H1 (cell line): ENCODE measurements at regions not wholly inside any gene's neighbourhood (a gene's known extent, or its start where the extent isn't known, plus 50 kb on each side); places are given as distances from the start of the nearest gene placed in this dataset.

Experiments used
- CTCF ChIA-PET: fragments of 300-600 bp; sonication (Branson Sonifier 250); formaldehyde crosslinking; loops from one replicate; lab custom pipeline; 2021; ENCODE audit not compliant: partially characterized antibody; lab: Charles Lee
- POLR2A ChIA-PET: fragments of 300-600 bp; sonication (Branson Sonifier 250); formaldehyde crosslinking; loops from one replicate; lab custom pipeline; 2021; ENCODE audit warnings: inconsistent platforms; ENCODE audit not compliant: partially characterized antibody; lab: Charles Lee
- DNase-seq, 2 experiments: peaks; one replicate each; pipeline versions ENCODE4 v3.0.0 to v3.0.0-alpha.2; 2010 to 2022; ENCODE audit warnings: low spot score in 2 of 2, low read depth in 1 of 2, mixed read lengths in 1 of 2
- FAIRE-seq: peaks from 2 replicates; lab custom pipeline; 2011; peaks lifted over from hg19 to GRCh38; lab: Jason Lieb, UNC
- H2AFZ ChIP-seq: 2 replicates; pipeline ENCODE4 v1.8.1; 2012; ENCODE audit warnings: low read length, inconsistent platforms
- H2AK5ac ChIP-seq: 2 replicates; pipeline ENCODE4 v1.6.1; 2013; ENCODE audit warnings: low read depth, low read length
- H2BK120ac ChIP-seq: replicated peaks from 2 replicates; pipeline ENCODE3; 2013; ENCODE audit warnings: low read depth, low read length, inconsistent platforms
- H2BK12ac ChIP-seq: 2 replicates; pipeline ENCODE4 v1.6.1; 2013; ENCODE audit warnings: low read depth, low read length
- H2BK15ac ChIP-seq: 2 replicates; pipeline ENCODE4 v1.6.1; 2013; ENCODE audit warnings: low read length
- H2BK20ac ChIP-seq: 2 replicates; pipeline ENCODE4 v1.6.1; 2013; ENCODE audit warnings: low read length
- H2BK5ac ChIP-seq: 2 replicates; pipeline ENCODE4 v1.6.1; 2013; ENCODE audit warnings: low read depth, low read length
- H3K14ac ChIP-seq: 2 replicates; pipeline ENCODE4 v1.6.1; 2013; ENCODE audit warnings: inconsistent platforms; ENCODE audit not compliant: insufficient read length
- H3K18ac ChIP-seq: 2 replicates; pipeline ENCODE4 v1.6.1; 2013; ENCODE audit warnings: low read length; ENCODE audit errors: extremely low read depth
- H3K23ac ChIP-seq: 2 replicates; pipeline ENCODE4 v1.6.1; 2013; ENCODE audit warnings: inconsistent platforms; ENCODE audit not compliant: insufficient read length
- H3K23me2 ChIP-seq: 2 replicates; pipeline ENCODE4 v1.6.1; 2013; ENCODE audit warnings: low read depth, low read length
- H3K27ac ChIP-seq: 2 replicates; pipeline ENCODE4 v1.6.1; 2011; ENCODE audit warnings: low read depth, low read length, inconsistent platforms
- H3K27me3 ChIP-seq, 4 experiments: replicated peaks in 1 of 4; 1 replicate in 1 of 4; 2 replicates in 3 of 4; pipeline versions ENCODE4 v1.6.1 to v1.8.1; 2011 to 2013; ENCODE audit warnings: low read length in 3 of 4, mild to moderate bottlenecking in 3 of 4, inconsistent platforms in 2 of 4, mixed read lengths in 2 of 4, moderate library complexity in 1 of 4; ENCODE audit not compliant: control insufficient read depth in 3 of 4, insufficient read depth in 3 of 4; ENCODE audit errors: extremely low read depth in 1 of 4
- H3K36me3 ChIP-seq, 4 experiments: 2 replicates each; pipeline versions ENCODE4 v1.6.1 to v1.8.1; 2011 to 2013; ENCODE audit warnings: mild to moderate bottlenecking in 4 of 4, low read length in 3 of 4, moderate library complexity in 2 of 4, control low read depth in 1 of 4, inconsistent platforms in 1 of 4; ENCODE audit not compliant: insufficient read depth in 4 of 4, control insufficient read depth in 2 of 4
- H3K4ac ChIP-seq: replicated peaks from 2 replicates; pipeline ENCODE3; 2013; ENCODE audit warnings: low read length, low read depth, mixed read lengths, inconsistent platforms; ENCODE audit not compliant: insufficient read length
- H3K4me1 ChIP-seq, 4 experiments: replicated peaks in 1 of 4; 1 replicate in 1 of 4; 2 replicates in 3 of 4; pipeline versions ENCODE4 v1.6.1 to v1.8.1; 2011 to 2013; ENCODE audit warnings: low read length in 3 of 4, inconsistent platforms in 2 of 4, mixed read lengths in 1 of 4; ENCODE audit not compliant: insufficient read depth in 4 of 4, control insufficient read depth in 3 of 4
- H3K4me2 ChIP-seq, 2 experiments: 2 replicates each; pipeline versions ENCODE4 v1.6.1 to v1.8.1; 2011 to 2013; ENCODE audit warnings: low read depth in 2 of 2, low read length in 2 of 2, control low read depth in 1 of 2, inconsistent platforms in 1 of 2, mild to moderate bottlenecking in 1 of 2; ENCODE audit not compliant: insufficient read depth in 1 of 2
- H3K4me3 ChIP-seq, 4 experiments: fragments of 200-600, 300-600 bp in 1 of 4; sonication (generic), shearing (Covaris generic), sonication (Bioruptor Twin) in 1 of 4; 2 replicates each; pipeline versions ENCODE4 v1.5.1 to v1.8.1; 2011 to 2016; ENCODE audit warnings: low read length in 4 of 4, low read depth in 3 of 4, control low read depth in 2 of 4, inconsistent platforms in 2 of 4, mild to moderate bottlenecking in 2 of 4, mixed read lengths in 1 of 4, moderate library complexity in 1 of 4; ENCODE audit not compliant: insufficient read depth in 2 of 4; ENCODE audit errors: extremely low read depth in 1 of 4
- H3K56ac ChIP-seq: replicated peaks from 2 replicates; pipeline ENCODE3; 2013; ENCODE audit warnings: low read depth, mild to moderate bottlenecking, mixed read lengths, low read length, inconsistent platforms; ENCODE audit not compliant: insufficient read length
- H3K79me1 ChIP-seq: 2 replicates; pipeline ENCODE4 v1.6.1; 2013; ENCODE audit warnings: low read depth, low read length, control low read depth
- H3K79me2 ChIP-seq, 2 experiments: 2 replicates each; pipeline versions ENCODE4 v1.6.1 to v1.8.1; 2012 to 2013; ENCODE audit warnings: low read length in 2 of 2, mild to moderate bottlenecking in 2 of 2, inconsistent platforms in 1 of 2; ENCODE audit not compliant: insufficient read depth in 2 of 2, control insufficient read depth in 1 of 2
- H3K9ac ChIP-seq, 4 experiments: replicated peaks in 1 of 4; 1 replicate in 1 of 4; 2 replicates in 3 of 4; pipeline versions ENCODE4 v1.6.1 to v1.8.1; 2011 to 2013; ENCODE audit warnings: low read depth in 3 of 4, low read length in 3 of 4, control low read depth in 2 of 4, mild to moderate bottlenecking in 2 of 4, moderate library complexity in 2 of 4, inconsistent platforms in 1 of 4; ENCODE audit errors: extremely low read depth in 1 of 4
- H3K9me3 ChIP-seq, 2 experiments: 2 replicates each; pipeline versions ENCODE4 v1.6.1 to v1.8.1; 2012 to 2013; ENCODE audit warnings: mild to moderate bottlenecking in 2 of 2, moderate library complexity in 2 of 2, control low read depth in 1 of 2, inconsistent platforms in 1 of 2, low read depth in 1 of 2, low read length in 1 of 2, mixed read lengths in 1 of 2; ENCODE audit not compliant: insufficient read depth in 2 of 2
- H4K20me1 ChIP-seq, 2 experiments: replicated peaks in 1 of 2; 2 replicates each; pipeline versions ENCODE3 to v1.8.1; 2011 to 2013; ENCODE audit warnings: inconsistent platforms in 2 of 2, low read length in 2 of 2, mild to moderate bottlenecking in 1 of 2; ENCODE audit not compliant: insufficient read depth in 2 of 2, control insufficient read depth in 1 of 2
- H4K5ac ChIP-seq: 2 replicates; pipeline ENCODE4 v1.6.1; 2013; ENCODE audit warnings: low read length, low read depth, mixed read lengths, inconsistent platforms; ENCODE audit not compliant: insufficient read length
- H4K8ac ChIP-seq: 2 replicates; pipeline ENCODE4 v1.8.0; 2013; ENCODE audit warnings: mild to moderate bottlenecking, moderate library complexity, low read length, inconsistent platforms; ENCODE audit not compliant: insufficient read depth; ENCODE audit errors: extremely low read depth
- H4K91ac ChIP-seq: replicated peaks from 2 replicates; pipeline ENCODE3; 2013; ENCODE audit warnings: low read length, mixed read lengths, inconsistent platforms; ENCODE audit not compliant: insufficient read length
- RAD21 ChIP-seq, 2 experiments: IDR thresholded peaks in 1 of 2; conservative IDR thresholded peaks in 1 of 2; 2 replicates each; pipeline ENCODE4 v1.6.1; 2011; ENCODE audit warnings: low read depth in 2 of 2, low read length in 2 of 2, improper control_type of control experiment in 1 of 2, inconsistent platforms in 1 of 2, mild to moderate bottlenecking in 1 of 2, moderate library complexity in 1 of 2
- SRF ChIP-seq: IDR thresholded peaks from 2 replicates; pipeline ENCODE4 v1.6.1; 2011; ENCODE audit warnings: mild to moderate bottlenecking, low read depth, low read length, moderate library complexity
- WGBS, 2 experiments: shearing (Covaris generic) in 1 of 2; methylation state at CpG; one replicate each; pipeline versions ENCODE4 v1.1.6 to v1.1.7; 2013 to 2015; ENCODE audit warnings: low lambda C conversion rate in 2 of 2, mixed read lengths in 2 of 2, inconsistent platforms in 1 of 2, low coverage in 1 of 2, missing lambda C conversion rate in 1 of 2; ENCODE audit not compliant: insufficient replicate concordance in 2 of 2, insufficient coverage in 1 of 2, insufficient read length in 1 of 2; ENCODE audit errors: extremely low coverage in 1 of 2, missing lambda C conversion rate in 1 of 2; 5-methylcytosine and 5-hydroxymethylcytosine counted together
- TF ChIP-seq, protein P1 (sequence below), 3 experiments: IDR thresholded peaks; 1 replicate in 2 of 3; 2 replicates in 1 of 3; pipeline versions ENCODE4 v1.5.1 to v1.6.1; 2011; ENCODE audit warnings: low read length in 3 of 3, mild to moderate bottlenecking in 3 of 3, inconsistent platforms in 2 of 3, low read depth in 1 of 3, moderate library complexity in 1 of 3; ENCODE audit not compliant: insufficient read depth in 1 of 3; ENCODE audit errors: control extremely low read depth in 1 of 3

DNA sequence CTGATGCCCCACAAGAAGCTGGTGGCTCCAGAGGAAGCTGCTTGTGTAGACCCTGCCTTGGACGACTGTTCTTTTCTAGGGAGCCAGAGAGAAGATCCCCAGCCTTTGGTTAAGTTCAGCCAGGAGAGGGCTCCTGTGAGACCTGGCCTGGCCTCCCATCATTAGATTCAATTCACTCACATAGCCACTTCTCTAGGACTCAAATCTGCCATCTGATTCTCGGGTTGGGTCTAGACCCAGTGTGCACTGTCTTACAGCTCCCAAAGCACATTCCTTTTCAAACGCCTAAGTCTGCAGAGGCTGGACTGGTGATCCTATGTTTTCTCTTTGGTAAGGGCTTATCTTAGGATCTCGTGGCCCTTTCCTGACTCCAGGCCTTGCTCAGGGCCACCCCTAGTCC lies 81.7 kb upstream of the NPHP3 start:
- Histone ChIP-seq H2AK5ac (no peak overlapping the region), H3K9me3 (no peaks in the 10 kb centered on the region), H4K20me1 (no peaks in the 10 kb centered on the region), H3K79me2 (no peaks in the 10 kb centered on the region), H3K79me1 (no peaks in the 10 kb centered on the region), H3K56ac (no peak overlapping the region), H2BK15ac (no peak overlapping the region), H3K4me2 (no peak overlapping the region), H3K36me3 (no peaks in the 10 kb centered on the region), H3K4me3 (no peak overlapping the region), H3K27me3 (no peaks in the 10 kb centered on the region), H3K14ac (no peak overlapping the region), H3K9ac (no peak overlapping the region), H3K4me1 (no peaks in the 10 kb centered on the region), H3K23me2 (no peaks in the 10 kb centered on the region), H2BK12ac (no peak overlapping the region), H4K5ac (no peak overlapping the region), H2AFZ (peak overlapping the region; percentile 56; the same call in 1 of the 2 replicates), H3K4ac (no peak overlapping the region), H4K91ac (no peak overlapping the region), H3K18ac (no peak overlapping the region), H2BK120ac (no peak overlapping the region), H4K8ac (no peak overlapping the region), H2BK5ac (no peak overlapping the region), H2BK20ac (no peak overlapping the region), H3K23ac (no peak overlapping the region), H3K27ac (no peak overlapping the region)
- WGBS, 2 experiments = 73% methylated on average over 4 of the region's 4 CpGs; no CpG with 5 or more reads in 1 of the 2 experiments
- CTCF ChIA-PET = interaction anchor here (0.7 to 1.6 kb wide), 7 partner anchors 14 to 580 kb away, joined by 3 to 10 read pairs (median 3); no protein-coding TSS in a partner anchor
- DNase-seq = peak; percentile 15 to 49
- POLR2A ChIA-PET = no interaction called here
- peak; percentile 62 to 70 for TF ChIP-seq RAD21 (IDR thresholded peaks at IDR 0.05 in 1 of 2, conservative IDR thresholded peaks at IDR 0.05 in 1 of 2; ENCODE audit: low read depth in 2 of 2, low read length in 2 of 2)
- TF ChIP-seq, protein P1, sequence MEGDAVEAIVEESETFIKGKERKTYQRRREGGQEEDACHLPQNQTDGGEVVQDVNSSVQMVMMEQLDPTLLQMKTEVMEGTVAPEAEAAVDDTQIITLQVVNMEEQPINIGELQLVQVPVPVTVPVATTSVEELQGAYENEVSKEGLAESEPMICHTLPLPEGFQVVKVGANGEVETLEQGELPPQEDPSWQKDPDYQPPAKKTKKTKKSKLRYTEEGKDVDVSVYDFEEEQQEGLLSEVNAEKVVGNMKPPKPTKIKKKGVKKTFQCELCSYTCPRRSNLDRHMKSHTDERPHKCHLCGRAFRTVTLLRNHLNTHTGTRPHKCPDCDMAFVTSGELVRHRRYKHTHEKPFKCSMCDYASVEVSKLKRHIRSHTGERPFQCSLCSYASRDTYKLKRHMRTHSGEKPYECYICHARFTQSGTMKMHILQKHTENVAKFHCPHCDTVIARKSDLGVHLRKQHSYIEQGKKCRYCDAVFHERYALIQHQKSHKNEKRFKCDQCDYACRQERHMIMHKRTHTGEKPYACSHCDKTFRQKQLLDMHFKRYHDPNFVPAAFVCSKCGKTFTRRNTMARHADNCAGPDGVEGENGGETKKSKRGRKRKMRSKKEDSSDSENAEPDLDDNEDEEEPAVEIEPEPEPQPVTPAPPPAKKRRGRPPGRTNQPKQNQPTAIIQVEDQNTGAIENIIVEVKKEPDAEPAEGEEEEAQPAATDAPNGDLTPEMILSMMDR (IDR thresholded peaks at IDR 0.05; ENCODE audit: control extremely low read depth in 1 of 3, insufficient read depth in 1 of 3, low read depth in 1 of 3, low read length in 3 of 3) = peak; percentile 39 to 64 (median 56)
- TF ChIP-seq SRF = no peak
- FAIRE-seq = no peak
